ENCODE measurements at regions not wholly inside any gene's neighbourhood (a gene's known extent, or its start where the extent isn't known, plus 50 kb on each side); places are given as distances from the start of the nearest gene placed in this dataset.
"Not testable (repeated sequence)": the region's sequence is repeated elsewhere in the genome, so short reads cannot be mapped to it uniquely, and the experiment has no call there.

GRCh38 chr4:138414202-138414601 is 172.1 kb upstream of the SLC7A11 start:
- no peak for DNase-seq

- DNase-seq = no peak
Measured at GRCh38 chr4:138413273-138413672, 171.1 kb upstream of the SLC7A11 start.

GRCh38 chr4:138412847-138413246 is 170.7 kb upstream of the SLC7A11 start:
- no peak for DNase-seq

- DNase-seq = no peak
Measured at GRCh38 chr4:138410266-138410665, 168.1 kb upstream of the SLC7A11 start.

- no peak for DNase-seq
Measured at GRCh38 chr4:138409670-138410069, 167.5 kb upstream of the SLC7A11 start.

- DNase-seq = no peak
Measured at GRCh38 chr4:138408758-138409157, 166.6 kb upstream of the SLC7A11 start.

GRCh38 chr4:138407329-138407728 is 165.2 kb upstream of the SLC7A11 start:
- DNase-seq = no peak

GRCh38 chr4:138406876-138407275 is 164.7 kb upstream of the SLC7A11 start:
- DNase-seq = no peak

- DNase-seq = no peak
Measured at GRCh38 chr4:138405934-138406567, 163.9 kb upstream of the SLC7A11 start.

GRCh38 chr4:138405466-138405891 is 163.3 kb upstream of the SLC7A11 start:
- no peak for DNase-seq

- no peak for DNase-seq
Measured at GRCh38 chr4:138404801-138405200, 162.7 kb upstream of the SLC7A11 start.

- DNase-seq = no peak
Measured at GRCh38 chr4:138404251-138404650, 162.1 kb upstream of the SLC7A11 start.

- DNase-seq = no peak
Measured at GRCh38 chr4:138401334-138401733, 159.2 kb upstream of the SLC7A11 start.

GRCh38 chr4:138400543-138400942 is 158.4 kb upstream of the SLC7A11 start:
- no peak for DNase-seq

- DNase-seq = no peak
Measured at GRCh38 chr4:138400066-138400465, 157.9 kb upstream of the SLC7A11 start.

GRCh38 chr4:138399081-138399480 is 156.9 kb upstream of the SLC7A11 start:
- DNase-seq = no peak

GRCh38 chr4:138398322-138398721 is 156.2 kb upstream of the SLC7A11 start:
- DNase-seq = no peak

- no peak for DNase-seq
Measured at GRCh38 chr4:138393886-138394610, 151.9 kb upstream of the SLC7A11 start.

- no peak for DNase-seq
Measured at GRCh38 chr4:138392751-138393308, 150.7 kb upstream of the SLC7A11 start.

- DNase-seq = no peak
Measured at GRCh38 chr4:138389976-138390685, 148.0 kb upstream of the SLC7A11 start.

- no peak for DNase-seq
Measured at GRCh38 chr4:138374947-138375346, 132.8 kb upstream of the SLC7A11 start.

- DNase-seq = no peak
Measured at GRCh38 chr4:138367942-138368341, 125.8 kb upstream of the SLC7A11 start.

- DNase-seq = not testable (repeated sequence)
Measured at GRCh38 chr4:138352446-138352845, 110.3 kb upstream of the SLC7A11 start.

GRCh38 chr4:138348055-138348454 is 105.9 kb upstream of the SLC7A11 start:
- DNase-seq = no peak

Data from stimulated activated CD4-positive, alpha-beta T cell treated with anti-CD3 and anti-CD28 coated beads, Interleukin-2, amount 100 ng/mL, for 24 hours (primary cell).